Sigmoid colon (tissue), 6 donors: ENCODE measurements at regions not wholly inside any gene's neighbourhood (a gene's known extent, or its start where the extent isn't known, plus 50 kb on each side); places are given as distances from the start of the nearest gene placed in this dataset.

Source experiments
- DNase-seq: peaks from one replicate; pipeline ENCODE4 v3.0.0-alpha.2; 2019
- H3K27ac ChIP-seq, 4 donors: fragments of 200-600 bp; sonication (generic); one replicate each; pipeline ENCODE4 v1.5.1; 2016 to 2019; ENCODE audit warnings: mild to moderate bottlenecking in 1 of 4
- H3K27me3 ChIP-seq, 3 donors: fragments of 200-600 bp; sonication (generic); one replicate each; pipeline ENCODE4 v1.5.1; 2019; ENCODE audit warnings: mild to moderate bottlenecking in 1 of 3
- H3K36me3 ChIP-seq, 4 donors: fragments of 200-600 bp; sonication (generic); one replicate each; pipeline ENCODE4 v1.5.1; 2016 to 2019
- H3K4me1 ChIP-seq, 4 donors: fragments of 200-600 bp; sonication (generic); one replicate each; pipeline ENCODE4 v1.5.1; 2017 to 2019
- H3K4me3 ChIP-seq, 4 donors: fragments of 200-600 bp; sonication (generic); one replicate each; pipeline ENCODE4 v1.5.1; 2017 to 2019; ENCODE audit warnings: mild to moderate bottlenecking in 2 of 4, moderate library complexity in 1 of 4
- H3K9me3 ChIP-seq, 4 donors: fragments of 200-600 bp in 3 of 4; sonication (generic) in 3 of 4; one replicate each; pipeline versions ENCODE4 v1.5.1 to v1.6.1; 2013 to 2019
- CTCF ChIP-seq, 4 experiments: fragments of 450-650 bp in 3 of 4; fragments of 200-600 bp in 1 of 4; IDR thresholded peaks; one replicate each; pipeline ENCODE4 v1.5.1; 2016 to 2019; ENCODE audit warnings: antibody characterized with exemption in 4 of 4, mild to moderate bottlenecking in 3 of 4, moderate library complexity in 2 of 4
- EP300 ChIP-seq, 4 donors: sonication (generic); formaldehyde crosslinking; IDR thresholded peaks; one replicate each; pipeline ENCODE4 v1.6.1; 2017; ENCODE audit warnings: antibody characterized with exemption in 4 of 4
- POLR2A ChIP-seq, 2 donors: fragments of 450-650 bp; IDR thresholded peaks; one replicate each; pipeline ENCODE4 v1.6.1; 2016; ENCODE audit warnings: antibody characterized with exemption in 2 of 2, mild to moderate bottlenecking in 2 of 2, moderate library complexity in 2 of 2
- POLR2AphosphoS5 ChIP-seq, 4 donors: sonication (generic); formaldehyde crosslinking; IDR thresholded peaks; one replicate each; pipeline ENCODE4 v1.6.1; 2017; ENCODE audit warnings: antibody characterized with exemption in 4 of 4
- WGBS, 2 donors: extraction: QIAGEN DNeasy Blood & Tissue Kit; methylation state at CpG; one replicate each; pipeline ENCODE4 v1.1.7; 2013; 5-methylcytosine and 5-hydroxymethylcytosine counted together
- intact Hi-C: fragments of 100-400 bp; cut with DNase I; formaldehyde crosslinking; loops from one replicate; pipeline ENCODE4 v1.15.1; 2023
- donor health status: healthy with polysubstance abuse.
- donor health status: healthy.

- intact Hi-C loops = no loop called here
- Histone ChIP-seq H3K36me3 (no peaks in the 10 kb centered on the region), H3K9me3 (no peaks in the 10 kb centered on the region), H3K27me3 (peaks cover 0 to 5% (median 0%) of the 10 kb centered on the region in 3 donors), H3K4me3 (no peak overlapping the region), H3K27ac (no peak overlapping the region), H3K4me1 (no peaks in the 10 kb centered on the region)
- TF ChIP-seq POLR2AphosphoS5 (IDR thresholded peaks at IDR 0.05) (no peak), EP300 (IDR thresholded peaks at IDR 0.05) (no peak), CTCF (IDR thresholded peaks at IDR 0.05) (no peak), POLR2A (IDR thresholded peaks at IDR 0.05) (no peak)
- WGBS, 2 donors = 77 to 83% methylated on average over 5 of the region's 5 CpGs
- DNase-seq = no peak
Observed at GRCh38 chr17:34715504-34715903, 136.1 kb downstream of the TMEM132E start.

GRCh38 chr17:34714475-34715410 is 135.4 kb downstream of the TMEM132E start:
- H3K4me3 ChIP-seq = no peak overlapping the region
- no peak for DNase-seq
- H3K27ac ChIP-seq = no peak overlapping the region
- peaks cover 0 to 9% (median 0%) of the 10 kb centered on the region in 3 donors for H3K27me3 ChIP-seq
- no peaks in the 10 kb centered on the region for H3K4me1 ChIP-seq
- TF ChIP-seq POLR2A (IDR thresholded peaks at IDR 0.05) (no peak), CTCF (IDR thresholded peaks at IDR 0.05) (no peak), POLR2AphosphoS5 (IDR thresholded peaks at IDR 0.05) (no peak), EP300 (IDR thresholded peaks at IDR 0.05) (no peak)
- WGBS, 2 donors = 82 to 88% methylated on average over 7 of the region's 7 CpGs
- H3K9me3 ChIP-seq = no peaks in the 10 kb centered on the region
- no peaks in the 10 kb centered on the region for H3K36me3 ChIP-seq
- intact Hi-C loops = no loop called here

- intact Hi-C loops = no loop called here
- Histone ChIP-seq H3K36me3 (no peaks in the 10 kb centered on the region), H3K27ac (no peak overlapping the region), H3K4me3 (no peak overlapping the region), H3K9me3 (no peaks in the 10 kb centered on the region), H3K27me3 (peaks cover 0 to 9% (median 0%) of the 10 kb centered on the region in 3 donors), H3K4me1 (no peaks in the 10 kb centered on the region)
- DNase-seq = no peak
- no peak for TF ChIP-seq POLR2AphosphoS5 (IDR thresholded peaks at IDR 0.05)
- TF ChIP-seq POLR2A (IDR thresholded peaks at IDR 0.05) = no peak
- TF ChIP-seq EP300 (IDR thresholded peaks at IDR 0.05) = no peak
- no peak for TF ChIP-seq CTCF (IDR thresholded peaks at IDR 0.05)
- WGBS, 2 donors = 88 to 91% methylated on average over 1 of the region's 1 CpG
Observed at GRCh38 chr17:34713687-34714086, 134.3 kb downstream of the TMEM132E start.

GRCh38 chr17:34712481-34713195 is 133.3 kb downstream of the TMEM132E start:
- intact Hi-C loops = no loop called here
- peaks cover 0 to 9% (median 0%) of the 10 kb centered on the region in 3 donors for H3K27me3 ChIP-seq
- H3K9me3 ChIP-seq = no peaks in the 10 kb centered on the region
- TF ChIP-seq POLR2A (IDR thresholded peaks at IDR 0.05) (no peak), CTCF (IDR thresholded peaks at IDR 0.05) (no peak), POLR2AphosphoS5 (IDR thresholded peaks at IDR 0.05) (no peak), EP300 (IDR thresholded peaks at IDR 0.05) (no peak)
- DNase-seq = no peak
- no peaks in the 10 kb centered on the region for H3K4me1 ChIP-seq
- H3K36me3 ChIP-seq = no peaks in the 10 kb centered on the region
- H3K4me3 ChIP-seq = no peak overlapping the region
- WGBS, 2 donors = 68 to 75% methylated on average over 3 of the region's 3 CpGs
- no peak overlapping the region for H3K27ac ChIP-seq
